Body of pancreas (tissue), 4 donors: ENCODE measurements at regions not wholly inside any gene's neighbourhood (a gene's known extent, or its start where the extent isn't known, plus 50 kb on each side); places are given as distances from the start of the nearest gene placed in this dataset.

ENCODE experiments used
- POLR2A ChIP-seq, 3 donors: fragments of 450-650 bp; IDR thresholded peaks; one replicate each; pipeline ENCODE4 v1.6.1; 2016; ENCODE audit warnings: antibody characterized with exemption in 3 of 3, mild to moderate bottlenecking in 2 of 3
- TF ChIP-seq, protein P1 (sequence below), 7 experiments: fragments of 450-650 bp in 4 of 7; fragments of 200-600 bp in 3 of 7; sonication (generic) in 3 of 7; IDR thresholded peaks; one replicate each; pipeline ENCODE4 v1.5.1; 2016 to 2019; ENCODE audit warnings: antibody characterized with exemption in 7 of 7

DNA sequence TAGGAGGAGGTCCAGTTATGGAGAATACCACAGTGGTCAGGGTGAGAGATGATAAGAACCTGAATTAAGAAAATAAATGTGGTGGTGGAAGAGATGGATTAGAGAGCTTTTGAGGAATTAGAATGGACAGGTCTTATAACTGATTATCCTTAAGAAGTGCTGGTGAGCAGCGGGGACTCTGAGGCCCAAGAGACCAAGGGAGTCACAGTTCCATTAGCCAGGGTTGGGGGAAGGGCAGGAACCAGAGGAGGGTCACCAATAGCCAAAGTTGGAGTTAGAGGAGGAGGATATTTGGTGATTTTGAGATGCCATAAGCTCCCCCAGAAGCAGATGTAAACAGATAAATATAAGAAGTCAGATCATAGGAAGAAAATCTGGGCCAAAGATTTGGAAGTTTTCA is 87.1 kb upstream of the PAK5 start:
- TF ChIP-seq, protein P1, sequence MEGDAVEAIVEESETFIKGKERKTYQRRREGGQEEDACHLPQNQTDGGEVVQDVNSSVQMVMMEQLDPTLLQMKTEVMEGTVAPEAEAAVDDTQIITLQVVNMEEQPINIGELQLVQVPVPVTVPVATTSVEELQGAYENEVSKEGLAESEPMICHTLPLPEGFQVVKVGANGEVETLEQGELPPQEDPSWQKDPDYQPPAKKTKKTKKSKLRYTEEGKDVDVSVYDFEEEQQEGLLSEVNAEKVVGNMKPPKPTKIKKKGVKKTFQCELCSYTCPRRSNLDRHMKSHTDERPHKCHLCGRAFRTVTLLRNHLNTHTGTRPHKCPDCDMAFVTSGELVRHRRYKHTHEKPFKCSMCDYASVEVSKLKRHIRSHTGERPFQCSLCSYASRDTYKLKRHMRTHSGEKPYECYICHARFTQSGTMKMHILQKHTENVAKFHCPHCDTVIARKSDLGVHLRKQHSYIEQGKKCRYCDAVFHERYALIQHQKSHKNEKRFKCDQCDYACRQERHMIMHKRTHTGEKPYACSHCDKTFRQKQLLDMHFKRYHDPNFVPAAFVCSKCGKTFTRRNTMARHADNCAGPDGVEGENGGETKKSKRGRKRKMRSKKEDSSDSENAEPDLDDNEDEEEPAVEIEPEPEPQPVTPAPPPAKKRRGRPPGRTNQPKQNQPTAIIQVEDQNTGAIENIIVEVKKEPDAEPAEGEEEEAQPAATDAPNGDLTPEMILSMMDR (IDR thresholded peaks at IDR 0.05), result no peak
- no peak for TF ChIP-seq POLR2A (IDR thresholded peaks at IDR 0.05)
